SJCRH30 (cell line): ENCODE measurements at regions not wholly inside any gene's neighbourhood (a gene's known extent, or its start where the extent isn't known, plus 50 kb on each side); places are given as distances from the start of the nearest gene placed in this dataset.
"Not testable (repeated sequence)": the region's sequence is repeated elsewhere in the genome, so short reads cannot be mapped to it uniquely, and the experiment has no call there.

Experiments used
- DNase-seq, 2 experiments: peaks; one replicate each; pipeline ENCODE4 v3.0.0-alpha.2; 2015 to 2020
- H3K27ac ChIP-seq: fragments of 250-450 bp; sonication (Bioruptor Pico); 2 replicates; pipeline ENCODE4 v1.5.1; 2020; ENCODE audit warnings: mild to moderate bottlenecking, moderate library complexity
- H3K27me3 ChIP-seq: fragments of 250-450 bp; sonication (Bioruptor Pico); 2 replicates; pipeline ENCODE4 v1.5.1; 2020; ENCODE audit warnings: mild to moderate bottlenecking, moderate library complexity
- H3K36me3 ChIP-seq: fragments of 250-450 bp; sonication (Bioruptor Pico); 2 replicates; pipeline ENCODE4 v1.5.1; 2020; ENCODE audit warnings: mild to moderate bottlenecking, moderate library complexity
- H3K4me1 ChIP-seq: fragments of 250-450 bp; sonication (Bioruptor Pico); 2 replicates; pipeline ENCODE4 v1.5.1; 2020; ENCODE audit warnings: mild to moderate bottlenecking, moderate library complexity
- H3K4me3 ChIP-seq: fragments of 250-450 bp; sonication (Bioruptor Pico); 2 replicates; pipeline ENCODE4 v1.5.1; 2020; ENCODE audit warnings: mild to moderate bottlenecking, moderate library complexity
- H3K9me3 ChIP-seq: fragments of 250-450 bp; sonication (Bioruptor Pico); replicated peaks from 2 replicates; pipeline ENCODE4 v1.5.1; 2020; ENCODE audit warnings: mild to moderate bottlenecking, moderate library complexity

DNA sequence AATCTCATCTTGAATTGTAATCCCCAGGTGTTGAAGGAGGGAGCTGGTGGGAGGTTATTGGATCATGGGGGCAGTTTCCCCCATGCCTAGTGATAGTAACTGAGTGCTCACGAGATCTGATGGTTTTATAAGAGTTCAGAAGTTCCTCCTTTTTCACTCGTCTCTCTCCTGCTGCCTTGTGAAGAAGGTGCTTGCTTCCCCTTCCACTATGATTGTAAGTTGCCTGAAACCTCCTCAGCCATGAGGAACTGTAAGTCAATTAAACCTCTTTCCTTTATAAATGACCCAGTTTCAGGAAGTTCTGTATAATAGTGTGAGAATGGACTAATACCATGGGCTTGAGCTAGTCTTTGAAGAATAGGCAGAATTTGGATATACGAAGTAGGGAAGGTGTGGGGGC lies 113.9 kb downstream of the RIN2 start:
- Histone ChIP-seq H3K27ac (no peak overlapping the region), H3K36me3 (no peaks in the 10 kb centered on the region; the same call in 1 of the 2 replicates), H3K4me3 (no peak overlapping the region), H3K27me3 (no peaks in the 10 kb centered on the region), H3K9me3 (peaks cover 13% of the 10 kb centered on the region), H3K4me1 (no peaks in the 10 kb centered on the region)
- no peak for DNase-seq

DNA sequence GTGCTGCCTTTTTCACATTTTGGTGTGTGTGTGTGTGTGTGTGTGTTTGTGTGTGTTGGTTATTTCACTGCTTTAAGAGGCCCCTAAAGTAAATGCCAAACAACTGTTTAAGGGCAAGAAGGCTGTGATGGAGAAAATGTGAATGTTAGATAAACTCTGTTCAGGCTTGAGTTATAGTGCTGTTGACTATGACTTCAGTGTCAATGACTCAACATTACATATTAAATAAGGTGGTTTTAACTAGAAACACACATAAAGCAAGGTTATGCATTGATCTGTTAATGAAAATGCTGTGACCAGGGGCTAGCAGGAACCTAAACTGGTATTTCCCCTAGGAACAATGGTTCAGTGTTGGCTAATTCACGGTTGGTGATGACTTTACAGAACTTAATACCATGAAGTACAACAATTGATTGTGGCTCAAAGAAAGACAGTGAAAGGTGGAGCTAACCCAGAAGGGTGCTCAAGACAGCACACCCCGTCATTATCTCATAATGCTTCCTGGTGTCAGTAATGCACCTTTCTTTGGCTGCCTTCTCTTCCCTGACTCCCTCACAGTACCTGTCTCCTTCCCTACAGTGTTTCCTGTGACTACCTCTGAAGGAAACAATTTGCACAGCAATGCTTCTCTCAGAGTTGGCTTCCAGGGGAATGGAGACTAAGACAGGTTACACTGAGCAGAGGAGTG lies 116.1 kb downstream of the RIN2 start:
- peaks cover 13% of the 10 kb centered on the region for H3K9me3 ChIP-seq
- H3K4me1 ChIP-seq, result no peaks in the 10 kb centered on the region
- DNase-seq, result no peak
- no peaks in the 10 kb centered on the region for H3K36me3 ChIP-seq
- H3K4me3 ChIP-seq, result no peak overlapping the region
- H3K27ac ChIP-seq, result no peak overlapping the region
- H3K27me3 ChIP-seq, result no peaks in the 10 kb centered on the region

DNA sequence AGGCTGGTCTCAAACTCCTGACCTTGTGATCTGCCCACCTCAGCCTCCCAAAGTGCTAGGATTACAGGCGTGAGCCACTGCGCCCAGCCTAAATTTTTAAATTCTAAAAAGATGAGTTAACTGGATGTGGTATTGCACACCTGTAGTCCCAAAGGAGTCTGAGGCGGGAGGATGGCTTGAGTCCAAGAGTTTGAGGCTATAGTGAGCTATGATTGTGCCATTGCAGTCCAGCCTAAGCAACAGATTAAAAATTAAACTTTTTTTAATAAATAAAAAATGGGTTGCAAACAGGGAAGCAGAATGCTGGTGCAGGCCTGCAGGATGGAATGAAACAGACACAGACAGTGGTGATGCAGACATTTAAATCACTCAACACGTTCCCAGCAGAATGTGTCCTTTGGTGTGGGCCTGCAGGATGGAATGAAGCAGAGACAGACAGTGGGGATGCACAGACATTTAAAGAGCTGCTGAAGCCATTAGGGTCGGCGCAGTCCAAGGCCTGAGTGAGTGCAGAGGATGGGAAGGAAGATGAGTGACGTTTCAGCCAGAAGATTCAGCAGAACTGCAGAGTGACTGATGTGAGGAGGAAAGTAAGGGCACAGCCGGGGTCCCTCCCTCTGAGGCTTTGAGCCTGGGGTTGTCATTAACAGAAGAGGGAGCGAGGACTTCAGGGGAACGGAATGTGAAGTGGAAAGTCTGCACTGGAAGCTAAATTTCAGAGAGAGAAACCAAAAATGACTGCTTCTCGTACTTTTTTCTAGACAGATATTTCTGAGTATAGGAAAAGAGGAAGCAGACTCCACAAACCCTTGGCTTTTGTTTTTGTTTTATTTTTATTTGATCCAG lies 117.5 kb downstream of the RIN2 start:
- Histone ChIP-seq H3K4me3 (no peak overlapping the region), H3K4me1 (no peaks in the 10 kb centered on the region; the same call in 1 of the 2 replicates), H3K36me3 (no peaks in the 10 kb centered on the region), H3K9me3 (peaks cover 13% of the 10 kb centered on the region), H3K27ac (no peak overlapping the region), H3K27me3 (no peaks in the 10 kb centered on the region)
- DNase-seq, result no peak

DNA sequence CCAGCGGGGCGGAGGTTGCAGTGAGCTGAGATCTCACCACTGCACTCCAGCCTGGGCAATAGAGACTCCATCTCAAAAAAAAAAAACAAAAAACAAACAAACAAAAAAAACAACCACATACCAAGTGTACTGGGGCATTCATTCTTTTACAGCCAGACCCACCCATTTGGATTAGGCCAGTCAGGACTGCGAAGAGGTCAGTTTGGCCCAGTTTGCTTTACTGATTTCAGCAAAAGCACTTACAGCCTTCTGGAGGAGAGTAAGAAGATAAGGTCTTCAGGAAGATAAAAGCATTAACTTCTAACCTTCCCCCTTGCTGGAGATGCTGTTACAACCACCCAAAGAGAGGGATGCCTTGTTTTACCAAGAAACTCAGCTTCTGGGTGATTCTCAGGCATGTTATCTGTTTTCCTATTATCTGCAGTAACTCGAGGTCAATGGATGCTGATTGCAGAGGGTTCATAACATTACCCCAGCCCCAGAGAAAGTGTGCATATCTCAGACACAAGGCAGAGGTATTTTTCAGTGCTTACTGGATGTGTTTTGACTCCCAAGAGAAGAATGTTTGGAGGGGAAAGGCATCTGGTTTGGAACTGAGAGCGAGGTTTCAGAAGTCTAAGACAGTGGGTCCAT lies 118.9 kb downstream of the RIN2 start:
- no peak overlapping the region for H3K4me3 ChIP-seq
- no peak for DNase-seq
- no peaks in the 10 kb centered on the region for H3K36me3 ChIP-seq
- H3K4me1 ChIP-seq, result no peaks in the 10 kb centered on the region; the same call in 1 of the 2 replicates
- no peak overlapping the region for H3K27ac ChIP-seq
- peaks cover 13% of the 10 kb centered on the region for H3K9me3 ChIP-seq
- no peaks in the 10 kb centered on the region for H3K27me3 ChIP-seq

DNA sequence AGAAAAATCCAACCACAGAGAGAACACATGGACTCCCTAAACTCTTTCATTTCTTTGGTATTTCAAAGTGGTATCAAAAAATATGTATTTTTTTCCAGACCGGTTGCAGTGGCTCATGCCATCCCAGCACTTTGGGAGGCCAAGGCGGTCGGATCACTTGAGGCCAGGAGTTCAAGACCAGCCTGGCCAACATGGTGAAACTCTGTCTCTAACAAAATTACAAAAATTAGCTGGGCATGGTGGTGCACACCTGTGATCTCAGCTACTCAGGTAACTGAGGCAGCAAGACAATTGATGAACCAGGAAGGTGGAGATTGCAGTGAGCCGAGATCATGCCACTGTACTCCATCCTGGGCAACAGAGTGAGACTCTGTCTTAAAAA lies 121.8 kb downstream of the RIN2 start:
- not testable (repeated sequence) for H3K9me3 ChIP-seq, H3K4me3 ChIP-seq, DNase-seq, H3K27ac ChIP-seq, H3K36me3 ChIP-seq, H3K4me1 ChIP-seq, H3K27me3 ChIP-seq

DNA sequence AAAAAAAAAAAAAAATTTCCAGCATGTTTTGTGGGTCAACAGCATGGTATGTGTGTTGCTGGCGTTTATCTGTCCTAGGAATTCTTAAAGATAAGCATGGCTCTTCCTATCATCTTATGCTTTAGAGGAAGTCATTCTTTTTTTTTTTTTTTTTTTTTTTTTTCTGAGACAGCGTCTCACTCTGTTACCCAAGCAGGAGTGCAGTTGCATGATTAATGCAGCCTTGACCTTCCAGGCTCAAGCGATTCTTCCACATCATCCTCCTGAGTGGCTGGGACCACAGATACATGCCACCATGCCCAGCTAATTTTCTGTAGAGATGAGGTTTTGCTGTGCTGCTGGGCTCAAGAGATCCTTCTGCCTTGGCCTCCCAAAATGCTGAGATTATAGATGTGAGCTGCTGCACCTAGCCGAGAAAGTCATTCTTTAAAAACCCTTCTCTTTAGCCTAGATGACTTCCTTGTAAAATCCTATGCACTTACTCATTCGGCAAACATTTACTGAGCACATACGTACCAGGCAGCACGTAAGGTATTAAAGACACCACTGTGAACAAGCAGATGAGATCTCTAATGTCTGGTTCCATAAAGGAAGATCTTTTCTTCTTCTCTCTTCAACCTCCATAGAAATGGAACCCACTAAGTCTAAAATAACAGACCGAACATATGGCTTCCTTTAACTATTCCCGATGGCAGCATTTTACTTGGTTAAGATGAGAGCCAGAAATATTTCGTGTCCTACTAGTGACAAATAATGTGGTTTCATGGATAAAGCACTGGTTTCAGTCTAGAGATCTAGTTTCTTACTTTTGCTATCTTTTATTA lies 122.4 kb downstream of the RIN2 start:
- H3K27me3 ChIP-seq, result no peaks in the 10 kb centered on the region
- no peaks in the 10 kb centered on the region for H3K36me3 ChIP-seq
- no peak overlapping the region for H3K4me3 ChIP-seq
- DNase-seq, result peak in 1 of 2 experiments; percentile 33
- peak overlapping the region; percentile 0; the same call in 1 of the 2 replicates for H3K27ac ChIP-seq
- no peaks in the 10 kb centered on the region; the same call in 1 of the 2 replicates for H3K4me1 ChIP-seq
- H3K9me3 ChIP-seq, result no peaks in the 10 kb centered on the region

DNA sequence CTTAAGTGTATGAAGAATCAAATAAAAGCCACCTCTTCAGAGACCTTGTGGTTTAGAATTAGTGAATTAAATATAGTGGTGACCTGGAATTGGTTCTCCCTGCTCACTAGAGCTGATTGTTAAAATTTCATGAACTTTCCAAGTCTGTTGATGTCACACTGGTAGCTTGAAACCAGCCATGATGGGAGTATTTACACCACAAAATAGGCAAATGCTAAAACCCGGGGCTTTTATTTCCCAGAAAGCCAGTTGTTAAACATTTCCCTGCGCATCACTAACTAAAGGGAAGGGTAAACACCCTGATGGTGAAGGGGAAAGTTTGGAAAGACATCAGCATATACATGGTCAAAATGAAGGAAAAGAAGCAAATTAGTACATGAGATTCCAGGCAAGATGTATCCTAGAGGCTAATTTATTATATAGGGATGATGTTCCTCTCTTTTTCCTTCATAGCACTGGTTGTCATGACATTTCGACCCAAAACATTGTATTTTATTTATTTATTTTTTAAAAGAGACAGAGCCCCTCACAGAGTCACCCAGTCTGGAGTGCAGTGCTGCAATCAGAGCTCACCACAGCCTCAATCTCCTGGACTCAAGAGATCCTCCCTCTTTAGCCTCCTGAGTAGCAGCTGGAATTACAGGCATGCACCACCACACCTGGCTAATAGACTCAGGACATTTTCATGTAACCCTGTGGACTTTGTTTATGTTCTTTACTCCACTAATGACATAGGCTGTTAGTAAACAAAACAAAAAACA lies 123.2 kb downstream of the RIN2 start:
- H3K4me3 ChIP-seq, result no peak overlapping the region
- H3K4me1 ChIP-seq, result peaks cover 4% of the 10 kb centered on the region
- DNase-seq, result no peak

DNA sequence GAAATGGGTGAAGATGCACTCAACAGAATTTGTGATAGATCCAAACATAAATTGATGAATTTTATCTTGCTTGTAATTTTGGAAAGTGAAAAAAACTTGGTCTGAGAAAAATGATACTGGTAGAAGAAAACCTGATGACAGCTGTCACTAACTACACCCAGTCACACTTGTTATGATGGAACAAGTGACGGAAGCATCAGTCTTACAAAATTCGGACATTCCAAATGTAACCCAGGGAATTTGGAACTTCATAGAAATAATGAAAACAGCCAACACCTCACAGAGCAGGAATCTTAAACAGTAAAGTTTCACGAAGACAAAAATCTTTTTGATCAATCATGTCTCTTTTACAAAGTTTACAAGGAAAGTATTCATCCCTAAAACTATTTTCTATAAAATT lies 123.9 kb downstream of the RIN2 start:
- no peak for DNase-seq
- Histone ChIP-seq H3K4me1 (peaks cover 4% of the 10 kb centered on the region), H3K9me3 (no peaks in the 10 kb centered on the region), H3K27me3 (no peaks in the 10 kb centered on the region), H3K27ac (no peak overlapping the region), H3K36me3 (no peaks in the 10 kb centered on the region), H3K4me3 (no peak overlapping the region)

More for the DNA sequence above, 123.2 kb downstream of the RIN2 start:
- Histone ChIP-seq H3K27me3 (no peaks in the 10 kb centered on the region), H3K27ac (peak overlapping the region; percentile 0; the same call in 1 of the 2 replicates), H3K9me3 (no peaks in the 10 kb centered on the region), H3K36me3 (no peaks in the 10 kb centered on the region)

DNA sequence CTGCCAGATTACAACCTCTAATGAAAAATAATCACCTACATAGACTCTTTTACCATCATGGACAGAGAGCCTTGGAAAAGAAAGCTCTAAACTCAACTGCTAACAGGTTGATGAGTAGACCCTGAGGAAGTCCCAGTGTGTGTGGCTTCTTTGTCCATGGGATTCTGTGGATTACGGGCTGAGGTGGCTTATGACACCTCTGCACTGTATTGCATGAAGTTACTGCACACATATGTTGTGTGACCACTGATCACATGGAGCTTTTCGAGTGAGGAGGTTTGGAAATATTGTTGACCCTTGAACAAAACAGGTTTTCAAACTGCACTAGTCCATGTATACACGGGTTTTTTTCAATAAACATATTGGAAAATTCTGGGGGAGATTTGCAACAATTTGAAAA lies 124.4 kb downstream of the RIN2 start:
- Histone ChIP-seq H3K27me3 (no peaks in the 10 kb centered on the region), H3K36me3 (no peaks in the 10 kb centered on the region), H3K4me3 (no peak overlapping the region), H3K9me3 (no peaks in the 10 kb centered on the region), H3K4me1 (peaks cover 4% of the 10 kb centered on the region), H3K27ac (no peak overlapping the region)
- no peak for DNase-seq

DNA sequence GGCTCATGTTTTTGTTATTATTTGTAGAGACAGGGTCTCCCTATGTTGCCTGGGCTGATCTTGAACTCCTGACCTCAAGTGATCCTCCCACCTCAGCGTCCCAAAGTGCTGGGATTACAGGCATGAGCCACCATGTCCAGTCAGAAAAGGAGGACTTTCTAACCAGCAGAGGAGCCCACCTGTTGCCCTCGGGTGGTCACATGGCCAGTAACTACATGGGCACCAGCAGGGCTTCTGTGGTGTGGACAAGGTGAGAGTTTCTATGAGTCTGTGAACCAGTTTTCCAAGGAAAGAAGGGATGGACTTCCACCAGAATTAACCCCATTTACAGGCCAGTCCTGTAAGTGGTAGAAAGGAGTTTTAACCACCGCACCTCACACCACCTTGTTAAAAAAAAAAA lies 125.4 kb downstream of the RIN2 start:
- H3K27me3 ChIP-seq, result no peaks in the 10 kb centered on the region

DNA sequence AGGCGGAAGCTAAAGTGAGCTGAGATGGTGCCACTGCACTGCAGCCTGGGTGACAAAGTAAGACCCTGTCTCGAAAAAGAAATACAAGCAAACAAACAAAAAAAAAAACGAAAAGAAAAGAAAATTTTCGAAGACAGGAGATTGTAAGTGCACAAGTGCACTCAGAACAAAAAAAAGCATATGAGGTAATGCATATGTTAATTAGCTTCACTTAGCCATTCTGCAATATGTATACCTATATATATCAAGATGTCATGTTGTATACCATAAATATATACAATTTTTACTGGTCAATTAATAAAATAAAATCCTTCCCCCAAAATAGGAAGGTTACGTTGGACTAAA lies 127.5 kb downstream of the RIN2 start:
- H3K36me3 ChIP-seq, result no peaks in the 10 kb centered on the region
- H3K27ac ChIP-seq, result no peak overlapping the region
- H3K4me3 ChIP-seq, result no peak overlapping the region; the same call in 1 of the 2 replicates
- H3K9me3 ChIP-seq, result no peaks in the 10 kb centered on the region
- H3K27me3 ChIP-seq, result no peaks in the 10 kb centered on the region
- no peak for DNase-seq
- H3K4me1 ChIP-seq, result peaks cover 25% of the 10 kb centered on the region

More for the DNA sequence above, 125.4 kb downstream of the RIN2 start:
- Histone ChIP-seq H3K4me1 (peaks cover 13% of the 10 kb centered on the region), H3K27ac (no peak overlapping the region), H3K9me3 (no peaks in the 10 kb centered on the region), H3K36me3 (no peaks in the 10 kb centered on the region), H3K4me3 (no peak overlapping the region)
- DNase-seq, result no peak

DNA sequence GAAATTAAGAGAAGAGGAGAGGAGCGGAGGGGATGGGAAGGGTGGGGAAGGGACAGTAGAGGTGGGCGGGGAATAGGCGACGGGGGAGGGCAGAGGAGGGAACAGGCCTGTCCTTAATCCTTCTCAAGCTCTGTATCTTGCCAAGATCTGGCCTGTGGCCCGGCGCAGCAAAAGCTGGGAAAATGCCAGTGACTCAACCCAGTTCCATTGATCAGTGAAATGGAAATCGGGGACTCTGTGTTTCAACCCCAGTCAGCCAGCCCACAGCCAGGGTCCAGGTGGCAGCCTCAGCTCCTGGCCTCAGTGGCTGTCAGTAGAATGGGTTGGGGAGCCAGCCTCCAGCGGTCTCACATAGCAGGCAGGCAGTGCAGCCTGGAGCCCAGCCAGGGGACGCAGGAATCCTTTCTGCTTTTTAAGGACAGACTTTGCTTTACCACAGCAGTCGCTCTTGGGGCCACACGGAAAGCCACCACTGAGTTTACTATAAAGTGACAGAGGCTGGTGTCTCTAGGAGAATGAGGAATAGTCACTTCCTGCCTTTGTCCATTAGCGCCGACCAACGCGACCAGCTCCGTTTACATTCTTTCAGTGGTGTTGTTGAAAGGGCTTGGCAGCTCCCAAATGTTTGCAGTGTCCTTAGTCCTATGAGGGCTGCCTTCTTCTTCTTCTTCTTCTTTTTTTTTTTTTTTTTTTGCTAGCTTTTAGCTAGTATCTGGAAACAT lies 128.0 kb downstream of the RIN2 start:
- H3K27ac ChIP-seq, result peak overlapping the region; percentile 31
- H3K36me3 ChIP-seq, result no peaks in the 10 kb centered on the region
- no peaks in the 10 kb centered on the region for H3K27me3 ChIP-seq
- no peaks in the 10 kb centered on the region for H3K9me3 ChIP-seq
- H3K4me1 ChIP-seq, result peaks cover 25% of the 10 kb centered on the region
- H3K4me3 ChIP-seq, result peak overlapping the region; percentile 41
- DNase-seq, result peak; percentile 44 to 72

DNA sequence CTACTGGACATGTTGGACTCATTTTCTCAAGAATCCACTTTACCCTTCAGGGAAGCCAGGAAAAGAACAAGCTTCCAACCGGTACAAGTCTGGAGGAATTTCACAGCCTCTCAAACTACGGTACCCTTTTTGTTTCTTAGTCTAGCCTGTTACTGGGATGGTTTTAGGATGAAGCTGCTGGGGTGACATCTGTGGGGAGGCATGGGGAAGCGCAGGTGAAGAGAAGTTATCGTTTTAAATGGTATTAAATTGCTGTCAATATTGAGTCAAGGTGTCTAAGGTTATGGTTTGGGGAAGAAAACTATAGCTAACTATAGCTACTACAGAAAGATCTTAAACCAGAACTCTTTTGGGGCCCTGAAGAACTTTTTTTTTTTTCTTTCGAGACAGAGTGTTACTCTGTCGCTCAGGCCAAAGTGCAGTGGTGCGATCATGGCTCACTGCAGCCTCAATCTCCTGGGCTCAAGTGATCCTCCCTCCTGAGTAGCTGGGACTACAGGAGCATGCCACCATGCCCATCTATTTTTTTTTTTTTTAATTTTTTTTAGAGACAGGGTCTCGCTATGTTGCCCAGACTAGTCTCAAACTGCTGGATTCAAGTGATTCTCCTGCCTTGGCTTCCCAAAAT lies 128.7 kb downstream of the RIN2 start:
- Histone ChIP-seq H3K4me3 (peak overlapping the region; percentile 41; the same call in 1 of the 2 replicates), H3K36me3 (no peaks in the 10 kb centered on the region), H3K9me3 (no peaks in the 10 kb centered on the region), H3K4me1 (peaks cover 25% of the 10 kb centered on the region), H3K27ac (no peak overlapping the region), H3K27me3 (no peaks in the 10 kb centered on the region)
- DNase-seq, result peak in 1 of 2 experiments; percentile 44
